GM21381 (cell line): ENCODE measurements at regions not wholly inside any gene's neighbourhood (a gene's known extent, or its start where the extent isn't known, plus 50 kb on each side); places are given as distances from the start of the nearest gene placed in this dataset.
"Not testable (repeated sequence)": the region's sequence is repeated elsewhere in the genome, so short reads cannot be mapped to it uniquely, and the experiment has no call there.

Experiments used
- ATAC-seq: cut with Tn5 transposase; IDR thresholded peaks from one replicate; pipeline ENCODE4 v1.9.1; 2021; ENCODE audit warnings: mild to moderate bottlenecking, moderate library complexity; ENCODE audit not compliant: unreplicated experiment

DNA sequence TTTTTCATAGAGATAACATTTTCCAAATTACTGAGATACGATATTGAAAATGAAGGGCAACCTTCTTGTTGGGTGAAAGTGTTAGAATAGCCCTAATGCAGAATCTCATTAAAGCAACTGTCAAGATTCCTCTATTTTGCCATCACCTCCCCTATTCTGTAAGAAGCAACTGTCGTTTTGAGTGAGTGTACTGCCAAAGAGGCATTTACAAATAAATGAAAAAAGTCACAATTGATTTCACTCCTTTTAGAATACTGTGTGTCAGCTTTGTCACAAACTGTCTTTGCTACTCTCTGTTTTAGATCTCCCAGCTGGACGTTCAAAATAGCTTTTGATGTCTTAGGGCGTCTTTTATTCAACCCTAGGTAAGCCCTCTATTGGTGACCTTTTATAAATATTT is 322.8 kb upstream of the NAALADL2 start:
- no peak for ATAC-seq

DNA sequence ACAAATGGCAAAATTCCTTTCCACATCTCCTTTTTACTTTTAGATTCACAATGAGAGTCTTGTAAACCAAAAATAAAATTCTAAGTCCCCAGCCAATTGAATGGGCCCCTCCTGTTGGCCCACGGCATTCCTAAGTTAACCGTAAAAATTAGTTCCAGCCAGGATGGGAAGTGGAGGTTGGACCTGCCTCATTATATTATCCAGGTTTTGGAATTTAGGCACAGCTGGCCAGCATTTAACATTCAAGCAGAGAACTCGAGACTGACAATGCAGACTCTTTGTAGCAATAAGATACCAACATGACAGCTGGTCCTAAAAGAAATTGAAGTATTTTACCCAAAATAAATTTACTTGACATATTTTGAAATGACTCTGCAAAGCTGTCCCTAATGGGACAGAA is 321.0 kb upstream of the NAALADL2 start:
- ATAC-seq = no peak

DNA sequence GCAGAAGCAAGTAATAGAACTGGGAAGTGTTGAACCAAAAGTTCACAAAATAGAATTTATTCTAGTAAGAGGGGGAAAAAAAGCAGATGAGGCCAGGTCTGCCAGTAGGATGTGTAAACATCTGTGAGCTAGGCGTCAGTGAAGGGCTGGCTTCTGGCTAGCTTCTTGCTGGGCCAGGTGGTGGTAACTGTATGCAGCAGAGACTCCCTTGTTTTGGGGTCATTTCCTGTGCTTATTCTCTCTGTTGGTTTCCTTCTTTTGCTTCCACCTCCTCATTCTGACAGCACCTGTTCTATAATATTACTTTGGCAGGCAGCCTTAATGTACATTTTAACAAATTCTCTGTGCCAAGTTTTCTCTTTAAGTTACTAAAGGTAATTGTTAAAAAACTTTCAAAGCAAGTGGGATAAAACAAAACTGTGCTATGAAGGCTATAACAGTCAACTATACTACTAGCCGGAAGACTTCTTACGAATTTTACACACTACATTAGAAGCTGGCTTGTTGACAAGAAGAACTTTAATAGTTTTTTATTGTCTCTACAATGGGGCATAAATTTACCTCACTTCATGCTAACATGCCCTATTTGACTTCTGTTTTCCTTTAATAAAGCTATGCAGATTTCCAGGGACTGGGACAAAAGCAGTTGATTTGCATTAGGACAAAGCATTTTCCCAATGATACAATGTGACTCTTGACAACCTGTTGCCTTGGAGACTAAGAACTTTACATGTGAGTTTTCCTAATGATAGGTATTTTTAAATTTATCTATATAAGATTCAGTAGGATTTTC is 318.8 kb upstream of the NAALADL2 start:
- no peak for ATAC-seq

DNA sequence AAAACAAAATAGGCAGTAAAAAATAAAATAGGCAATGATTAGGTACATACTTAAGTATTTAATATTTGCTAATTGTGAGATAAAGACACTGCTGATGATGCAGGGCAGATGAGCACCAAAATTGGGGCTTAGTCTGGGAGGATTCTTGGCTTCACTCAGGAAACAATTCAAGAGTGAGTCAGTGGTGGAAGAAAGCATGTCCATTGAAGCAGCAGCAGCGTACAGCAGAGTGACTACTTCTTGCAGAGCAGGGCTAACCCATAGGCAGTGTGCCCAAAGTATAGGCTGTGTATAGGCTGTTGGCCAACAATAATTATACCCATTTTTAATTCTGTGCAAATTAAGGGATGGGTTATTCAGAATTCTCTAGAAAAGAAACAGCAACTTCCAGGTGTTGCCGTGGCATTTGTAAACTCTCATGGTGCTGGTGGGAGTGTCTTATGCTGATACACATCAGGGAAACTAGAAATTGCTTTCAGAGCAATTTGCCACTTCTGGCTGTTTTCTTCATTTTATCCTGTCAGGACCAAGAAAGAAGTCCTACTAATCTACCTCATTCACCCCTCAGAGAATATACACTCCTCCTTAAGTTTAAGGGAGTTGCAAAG is 317.3 kb upstream of the NAALADL2 start:
- no peak for ATAC-seq

DNA sequence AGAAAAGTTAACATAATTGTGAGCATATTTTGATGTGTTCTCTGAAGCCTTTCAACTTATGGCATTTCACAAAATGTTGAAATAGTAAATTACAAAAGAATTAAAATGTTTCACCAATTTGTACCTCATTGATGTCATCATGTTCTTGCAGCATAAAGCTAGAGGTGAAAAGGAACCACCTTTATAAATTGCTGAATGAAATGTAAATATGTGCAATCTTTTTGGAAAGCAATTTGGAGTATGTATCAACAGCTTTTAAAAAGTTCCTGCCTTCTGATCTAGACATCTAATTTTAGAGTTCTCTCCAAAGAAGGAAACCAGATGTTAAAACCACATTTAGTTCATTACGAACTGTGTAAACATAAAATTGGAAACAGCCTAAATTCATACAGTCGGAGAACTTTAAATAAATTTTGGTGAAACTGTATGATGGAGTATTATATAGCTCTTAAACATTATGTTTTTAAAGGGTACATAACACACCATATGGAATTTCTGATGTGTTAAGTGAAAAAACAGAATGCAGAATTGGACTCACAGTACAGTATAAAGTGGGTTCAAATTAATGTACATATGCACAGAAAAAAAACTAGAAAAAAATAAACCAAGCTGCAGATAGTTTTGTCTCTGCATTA is 311.2 kb upstream of the NAALADL2 start:
- no peak for ATAC-seq

DNA sequence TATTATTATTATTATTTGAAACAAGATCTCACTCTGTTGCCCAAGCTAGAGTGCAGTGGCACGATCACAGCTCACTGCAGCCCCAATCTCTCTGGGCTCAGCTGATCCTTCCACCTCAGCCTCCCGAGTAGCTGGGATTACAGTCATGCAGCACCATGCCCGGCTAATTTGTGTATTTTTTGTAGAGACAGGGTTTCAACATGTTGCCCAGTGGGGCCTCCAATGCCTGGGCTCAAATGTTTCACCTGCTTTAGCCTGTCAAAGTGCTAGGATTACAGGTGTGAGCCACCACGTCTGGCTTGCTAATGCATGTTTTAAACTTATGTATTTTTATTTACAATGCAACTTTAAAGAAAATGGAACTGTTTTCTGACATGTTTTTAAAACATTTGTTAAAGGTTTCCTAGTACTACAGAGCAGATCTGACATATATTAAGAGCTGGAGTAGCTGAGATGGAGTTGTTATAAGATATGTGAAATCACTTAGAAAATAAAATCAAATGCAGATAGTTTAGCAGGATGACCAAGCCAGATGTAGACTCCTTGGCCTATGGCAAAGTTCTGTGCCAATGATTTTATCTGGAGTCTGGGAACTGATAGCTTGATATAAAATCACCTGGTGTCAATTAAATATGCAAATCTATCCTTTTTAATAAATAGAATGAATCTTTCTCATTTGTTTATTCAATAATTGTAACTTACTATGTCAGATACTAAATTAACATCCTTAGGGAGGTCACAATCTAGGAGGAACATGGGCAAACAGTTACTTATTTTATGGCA is 310.1 kb upstream of the NAALADL2 start:
- ATAC-seq = no peak

DNA sequence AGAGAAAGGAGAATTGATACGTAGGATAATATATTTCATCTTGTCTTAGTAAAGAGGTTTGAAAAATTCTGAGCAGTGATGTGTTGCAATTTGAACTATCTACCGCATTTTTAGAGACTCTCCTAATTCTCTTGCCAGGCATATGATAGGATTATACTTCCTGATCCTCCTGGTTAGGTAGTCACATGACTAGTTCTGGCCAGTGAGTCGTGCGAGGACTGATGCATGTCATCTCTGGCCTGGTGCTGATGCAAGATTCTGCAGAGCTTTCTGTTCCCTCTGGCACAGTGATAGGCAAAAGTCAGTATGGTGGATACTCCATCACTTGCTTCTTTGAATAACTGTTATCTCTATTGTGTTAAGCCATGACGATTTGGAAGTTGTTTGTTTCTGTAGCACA is 277.6 kb upstream of the NAALADL2 start:
- no peak for ATAC-seq

DNA sequence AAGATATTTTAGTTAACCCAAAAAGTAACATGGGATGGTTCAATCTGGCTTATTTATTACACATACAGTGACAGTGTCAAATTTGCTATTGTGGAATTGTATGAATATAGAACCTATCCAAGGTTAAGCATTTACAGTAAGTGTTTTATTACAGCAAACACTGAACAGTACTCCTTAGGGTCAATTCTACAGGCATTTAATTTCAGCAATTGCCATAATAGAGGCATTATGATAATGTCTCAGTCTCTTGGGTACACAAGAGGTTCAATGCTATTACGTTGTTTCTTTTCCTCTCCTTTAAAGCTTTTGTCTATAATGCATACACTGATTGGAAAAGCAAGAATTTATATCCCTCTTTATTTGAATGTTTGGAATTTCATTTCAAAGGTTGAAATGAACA is 275.7 kb upstream of the NAALADL2 start:
- ATAC-seq = no peak

DNA sequence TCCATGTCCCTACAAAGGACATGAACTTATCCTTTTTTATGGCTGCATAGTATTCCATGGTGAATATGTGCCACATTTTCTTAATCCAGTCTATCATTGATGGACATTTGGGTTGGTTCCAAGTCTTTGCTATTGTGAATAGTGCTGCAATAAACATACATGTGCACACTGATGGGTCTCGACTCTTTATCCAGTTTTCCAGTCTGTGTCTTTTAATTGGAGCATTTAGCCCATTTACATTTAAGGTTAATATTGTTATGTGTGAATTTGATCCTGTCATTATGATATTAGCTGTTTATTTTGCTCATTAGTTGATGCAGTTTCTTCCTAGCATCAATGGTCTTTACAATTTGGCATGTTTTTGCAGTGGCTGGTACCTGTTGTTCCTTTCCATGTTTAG is 272.0 kb upstream of the NAALADL2 start:
- ATAC-seq = not testable (repeated sequence)

DNA sequence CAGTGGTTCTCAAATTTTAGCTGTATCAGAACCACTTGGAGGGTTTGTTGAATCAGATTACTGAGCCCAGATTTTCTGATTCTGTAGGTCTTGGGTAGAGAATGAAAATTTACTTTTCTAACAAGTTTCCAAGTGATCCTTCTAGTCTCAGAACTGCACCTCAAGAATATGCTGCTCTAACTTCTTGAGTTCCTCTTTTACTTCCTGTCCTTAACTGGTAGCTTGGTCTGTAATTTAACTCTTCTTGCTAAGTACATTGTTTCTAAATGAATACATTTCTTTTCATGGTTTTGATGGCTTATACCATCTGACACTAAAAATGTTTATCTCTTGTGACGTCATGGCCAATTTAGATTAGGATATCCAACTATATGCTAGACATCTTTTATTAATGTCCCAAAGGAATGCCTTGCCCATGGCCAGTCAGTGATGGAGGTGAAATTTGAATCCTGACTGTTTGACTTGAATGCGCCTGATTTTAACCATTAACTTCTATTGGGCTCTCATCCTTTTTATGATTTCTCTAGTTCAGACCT is 262.6 kb upstream of the NAALADL2 start:
- no peak for ATAC-seq

DNA sequence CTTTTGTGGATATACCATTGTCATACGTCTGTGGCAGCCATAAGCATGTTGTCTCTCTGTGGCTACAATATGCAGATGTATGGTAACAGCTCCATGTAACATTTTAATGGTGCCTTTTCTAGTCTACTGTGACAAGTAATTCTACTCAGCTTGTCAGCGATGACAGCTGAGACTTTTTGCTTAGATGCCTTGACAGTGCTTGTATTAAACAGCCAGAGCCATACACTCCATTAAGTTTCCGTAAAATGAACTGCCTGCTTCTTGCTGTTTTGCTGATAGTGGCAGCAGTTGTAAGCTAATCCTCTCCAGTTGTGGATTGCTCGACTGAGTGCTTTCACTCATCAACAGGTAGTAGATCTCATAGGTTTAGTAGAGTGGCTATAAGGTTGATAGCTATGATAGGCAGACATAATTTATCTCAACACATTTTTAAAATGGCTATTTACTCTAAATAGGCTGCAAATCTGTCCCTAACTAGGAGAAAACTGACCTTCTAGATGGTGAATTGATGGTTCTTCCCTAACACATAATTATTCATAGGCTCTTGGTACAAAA is 260.2 kb upstream of the NAALADL2 start:
- ATAC-seq = no peak

DNA sequence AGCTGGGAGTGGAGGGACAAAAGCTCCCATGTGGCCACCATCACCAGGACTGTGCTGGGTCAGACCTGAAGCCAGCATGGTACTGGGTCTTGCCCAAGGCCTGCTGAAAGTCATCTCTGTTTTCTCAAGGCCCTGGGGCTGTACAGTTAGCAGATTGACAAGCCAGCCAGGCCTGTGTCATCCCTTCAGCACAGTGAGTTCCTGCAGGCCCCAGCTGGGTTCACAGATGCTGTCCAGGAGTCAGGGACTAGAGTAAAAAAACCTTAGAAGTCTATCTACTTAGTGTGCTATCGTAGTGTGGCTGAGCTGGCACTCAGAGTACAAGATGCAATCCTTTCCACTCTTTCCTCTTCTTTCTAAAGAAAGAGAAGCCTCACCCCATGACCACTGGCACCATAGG is 246.0 kb upstream of the NAALADL2 start:
- no peak for ATAC-seq

DNA sequence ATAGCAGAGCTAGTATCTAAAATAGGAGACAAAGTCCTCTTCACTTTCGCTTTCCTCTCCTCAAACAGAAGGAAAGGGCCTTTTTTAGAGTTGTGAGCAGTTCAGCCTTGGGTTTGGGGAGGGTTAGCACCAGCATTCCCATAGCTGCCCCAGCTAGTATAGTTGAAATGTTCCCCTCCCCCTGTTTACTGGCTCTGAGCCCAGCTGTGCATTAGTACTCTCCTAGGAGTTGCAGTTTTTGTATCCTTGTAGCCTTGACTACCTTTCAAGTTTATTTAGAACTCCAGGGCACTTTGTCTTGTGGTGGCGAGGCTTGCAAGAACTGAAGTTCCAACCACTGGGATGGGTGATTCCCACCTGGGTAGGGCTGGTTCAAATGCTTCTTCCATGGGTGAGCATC is 245.1 kb upstream of the NAALADL2 start:
- no peak for ATAC-seq

DNA sequence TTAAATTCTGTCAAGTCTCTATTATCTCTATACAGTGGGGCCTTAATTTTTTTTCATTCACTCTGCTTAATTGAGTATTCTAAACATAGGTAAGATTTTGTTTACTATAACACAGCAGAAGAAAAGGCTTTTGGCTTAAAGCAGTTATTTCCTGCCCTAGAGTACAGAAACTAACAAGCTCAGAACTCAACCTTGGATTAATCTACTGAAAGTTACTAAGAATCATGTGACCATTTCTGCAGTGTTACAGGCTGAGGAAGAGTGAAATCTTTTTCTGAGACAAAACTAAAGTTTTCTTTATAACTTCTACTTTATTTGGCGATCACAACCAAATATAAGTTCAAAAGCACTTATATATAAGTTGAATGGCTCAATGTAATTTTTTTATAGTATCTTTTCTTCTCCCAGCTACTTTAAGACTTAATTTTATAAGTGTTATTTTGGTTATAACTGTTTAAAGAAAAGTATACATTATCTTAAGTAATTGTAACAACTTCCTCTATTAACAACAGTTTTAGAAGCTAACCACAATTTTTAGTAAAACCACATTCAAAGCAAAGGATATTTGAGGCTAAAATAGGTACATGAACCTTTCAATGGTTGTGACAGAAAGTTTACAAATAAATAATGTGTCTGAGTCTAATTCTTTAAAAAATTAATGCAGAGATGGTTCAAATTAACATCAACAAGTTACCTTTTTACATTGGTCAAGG is 240.6 kb upstream of the NAALADL2 start:
- ATAC-seq = no peak

DNA sequence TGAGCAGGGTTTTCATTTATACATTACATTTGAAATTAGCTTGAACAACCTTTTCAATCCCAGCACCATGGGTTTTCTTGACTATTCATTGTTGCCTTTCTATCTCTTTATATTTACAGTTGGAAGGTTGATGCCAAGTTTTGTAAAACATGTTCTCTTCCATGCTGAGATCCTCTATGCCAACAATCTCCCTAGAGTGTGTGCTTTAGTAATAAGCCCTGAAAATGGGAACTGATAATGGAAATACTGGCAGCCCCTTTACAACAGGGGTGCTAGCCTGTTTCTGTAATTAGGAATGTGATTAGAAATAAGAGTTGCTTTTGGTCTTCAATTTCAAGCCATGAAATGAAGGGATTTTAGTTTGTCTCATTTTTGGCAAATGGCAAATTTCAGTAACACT is 239.9 kb upstream of the NAALADL2 start:
- ATAC-seq = no peak

DNA sequence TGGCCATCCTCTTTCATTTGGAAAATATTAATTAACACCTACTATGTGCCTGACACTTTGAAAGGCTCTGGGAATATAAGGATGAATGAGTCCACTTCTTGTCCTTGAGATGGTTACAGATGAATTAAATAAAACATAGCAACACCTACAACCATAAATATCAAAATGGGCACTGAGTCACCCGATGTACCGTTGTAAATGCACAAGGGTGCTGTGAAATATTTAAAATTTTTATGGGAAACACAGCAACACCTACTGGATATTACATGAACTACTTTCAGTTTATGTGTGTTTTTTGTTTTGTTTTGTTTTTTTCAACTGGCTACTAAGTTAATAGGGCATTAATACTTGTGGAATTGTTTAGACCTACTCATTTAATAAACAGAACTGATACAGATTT is 239.0 kb upstream of the NAALADL2 start:
- no peak for ATAC-seq

DNA sequence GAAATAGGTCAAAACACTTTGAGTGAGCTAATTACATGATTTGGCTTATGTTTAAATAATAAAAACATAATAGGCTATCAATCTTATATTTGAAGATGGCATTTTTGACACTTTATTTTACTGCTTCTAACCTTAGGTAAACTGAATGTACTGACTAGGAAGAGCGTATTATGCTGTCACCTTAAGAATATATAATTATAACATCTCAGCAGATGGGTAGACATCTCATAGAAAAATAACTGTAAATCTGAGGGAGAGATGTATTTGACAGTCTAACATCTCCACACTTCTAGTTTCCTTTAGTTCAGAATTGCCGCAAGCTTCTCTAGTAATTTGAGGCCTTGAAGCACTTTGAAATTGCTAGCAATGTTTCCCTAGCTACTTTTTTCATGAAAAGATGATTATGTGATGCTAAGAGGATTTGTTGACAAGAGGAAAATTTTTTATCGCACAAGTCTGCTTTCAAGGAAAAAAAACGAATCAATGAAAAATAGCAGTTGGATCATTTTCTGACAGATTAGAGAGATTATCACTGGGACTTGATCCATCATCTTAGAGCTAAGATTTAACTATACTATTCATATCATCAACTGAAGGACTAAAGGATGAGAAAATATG is 238.2 kb upstream of the NAALADL2 start:
- ATAC-seq = no peak

DNA sequence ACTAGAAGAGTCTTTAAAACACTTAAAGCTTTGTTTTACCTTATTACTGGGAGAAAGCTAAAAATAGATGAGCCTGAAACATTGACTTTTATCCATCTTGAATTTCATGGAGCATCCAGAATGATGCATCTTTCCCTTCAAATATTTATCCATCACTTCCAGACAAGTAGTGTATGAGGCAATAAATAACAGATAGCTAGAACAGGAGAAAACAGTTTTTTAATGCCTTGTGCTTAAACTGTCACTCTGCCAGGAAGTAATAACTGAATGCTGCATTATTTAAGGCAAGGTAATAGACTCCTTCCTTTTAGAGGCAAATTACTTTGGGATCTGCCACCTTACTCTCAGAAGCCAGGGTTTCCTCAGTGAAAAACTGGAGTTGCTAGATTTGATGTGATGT is 225.8 kb upstream of the NAALADL2 start:
- no peak for ATAC-seq

DNA sequence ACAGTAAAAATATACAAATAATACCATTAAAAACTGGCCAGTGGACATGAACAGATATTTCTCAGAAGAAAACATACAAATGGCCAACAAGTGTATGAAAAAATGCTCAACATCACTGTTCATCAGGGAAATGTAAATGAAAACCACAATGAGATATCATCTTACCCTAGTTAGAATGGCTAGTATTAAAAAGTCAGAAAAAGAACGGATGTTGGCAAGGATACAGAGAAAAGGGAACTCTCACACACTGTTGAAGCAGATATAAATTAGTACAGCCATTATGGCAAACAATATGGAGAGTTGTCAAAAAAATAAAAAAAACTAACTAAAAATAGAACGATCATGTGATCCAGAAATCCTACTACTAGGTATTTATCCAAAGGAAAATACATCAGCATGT is 222.7 kb upstream of the NAALADL2 start:
- ATAC-seq = no peak

DNA sequence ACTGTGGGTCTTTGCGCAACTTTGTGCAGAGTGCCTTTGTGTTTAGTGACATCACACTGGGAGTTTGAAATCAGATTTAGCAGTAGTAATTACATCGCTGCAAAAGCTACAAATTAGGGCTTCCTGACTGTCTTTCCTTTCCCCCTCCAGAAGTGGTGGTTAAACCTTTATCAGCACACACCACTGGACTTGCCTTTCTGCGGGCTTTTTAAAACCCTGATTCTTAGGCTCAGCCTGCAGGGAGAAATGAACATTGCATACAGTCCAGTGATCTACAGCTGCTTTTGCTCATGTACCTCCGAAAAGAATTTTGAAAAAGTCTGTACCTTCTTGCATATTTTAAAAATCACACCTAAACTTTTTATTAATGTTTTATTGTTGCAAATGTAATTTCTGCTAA is 219.7 kb upstream of the NAALADL2 start:
- ATAC-seq = no peak
